Suprapubic skin (tissue), 3 donors: ENCODE measurements at regions not wholly inside any gene's neighbourhood (a gene's known extent, or its start where the extent isn't known, plus 50 kb on each side); places are given as distances from the start of the nearest gene placed in this dataset.

Experiments used
- EP300 ChIP-seq: sonication (generic); formaldehyde crosslinking; IDR thresholded peaks from one replicate; pipeline ENCODE4 v1.6.1; 2017; ENCODE audit warnings: antibody characterized with exemption
- POLR2A ChIP-seq, 2 donors: fragments of 450-650 bp; IDR thresholded peaks; one replicate each; pipeline ENCODE4 v1.6.1; 2017; ENCODE audit warnings: antibody characterized with exemption in 2 of 2, mild to moderate bottlenecking in 2 of 2, moderate library complexity in 2 of 2
- TF ChIP-seq, protein P1 (sequence below), 2 donors: fragments of 200-600 bp in 1 of 2; fragments of 450-650 bp in 1 of 2; sonication (generic) in 1 of 2; IDR thresholded peaks; one replicate each; pipeline ENCODE4 v1.5.1; 2016 to 2019; ENCODE audit warnings: antibody characterized with exemption in 2 of 2, mild to moderate bottlenecking in 1 of 2, moderate library complexity in 1 of 2

DNA sequence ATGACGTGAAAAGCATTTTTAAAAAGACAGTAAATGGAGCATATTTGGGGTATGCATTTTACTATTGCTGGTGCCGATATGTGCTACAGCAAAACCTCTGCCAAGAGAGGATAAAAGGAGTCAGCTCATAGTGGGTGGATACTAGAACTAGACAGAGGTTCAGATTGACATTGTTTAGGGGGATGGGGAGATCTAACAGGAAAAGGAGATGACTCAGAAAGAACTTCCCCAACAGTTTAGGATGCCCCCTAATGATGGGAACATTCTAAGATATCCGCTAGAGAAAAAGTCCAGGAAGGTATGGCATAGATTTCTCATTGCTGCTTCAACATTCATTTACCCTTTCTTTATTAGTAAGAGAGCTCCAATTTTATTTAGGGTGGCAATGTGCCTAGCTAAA, 110.5 kb upstream of the CLEC14A start:
- TF ChIP-seq, protein P1, sequence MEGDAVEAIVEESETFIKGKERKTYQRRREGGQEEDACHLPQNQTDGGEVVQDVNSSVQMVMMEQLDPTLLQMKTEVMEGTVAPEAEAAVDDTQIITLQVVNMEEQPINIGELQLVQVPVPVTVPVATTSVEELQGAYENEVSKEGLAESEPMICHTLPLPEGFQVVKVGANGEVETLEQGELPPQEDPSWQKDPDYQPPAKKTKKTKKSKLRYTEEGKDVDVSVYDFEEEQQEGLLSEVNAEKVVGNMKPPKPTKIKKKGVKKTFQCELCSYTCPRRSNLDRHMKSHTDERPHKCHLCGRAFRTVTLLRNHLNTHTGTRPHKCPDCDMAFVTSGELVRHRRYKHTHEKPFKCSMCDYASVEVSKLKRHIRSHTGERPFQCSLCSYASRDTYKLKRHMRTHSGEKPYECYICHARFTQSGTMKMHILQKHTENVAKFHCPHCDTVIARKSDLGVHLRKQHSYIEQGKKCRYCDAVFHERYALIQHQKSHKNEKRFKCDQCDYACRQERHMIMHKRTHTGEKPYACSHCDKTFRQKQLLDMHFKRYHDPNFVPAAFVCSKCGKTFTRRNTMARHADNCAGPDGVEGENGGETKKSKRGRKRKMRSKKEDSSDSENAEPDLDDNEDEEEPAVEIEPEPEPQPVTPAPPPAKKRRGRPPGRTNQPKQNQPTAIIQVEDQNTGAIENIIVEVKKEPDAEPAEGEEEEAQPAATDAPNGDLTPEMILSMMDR (IDR thresholded peaks at IDR 0.05) = no peak
- no peak for TF ChIP-seq POLR2A (IDR thresholded peaks at IDR 0.05)
- no peak for TF ChIP-seq EP300
